Subcutaneous abdominal adipose tissue (tissue), 5 donors: ENCODE measurements at regions not wholly inside any gene's neighbourhood (a gene's known extent, or its start where the extent isn't known, plus 50 kb on each side); places are given as distances from the start of the nearest gene placed in this dataset.

Source experiments
- H3K27ac ChIP-seq: one replicate; pipeline ENCODE4 v1.7.0; 2013; ENCODE audit warnings: low read depth, mild to moderate bottlenecking, inconsistent platforms, low read length, moderate library complexity
- H3K27me3 ChIP-seq, 5 donors: one replicate each; pipeline ENCODE4 v1.7.0; 2013; ENCODE audit warnings: low read length in 5 of 5, inconsistent platforms in 1 of 5; ENCODE audit not compliant: control insufficient read depth in 5 of 5, insufficient read depth in 4 of 5
- H3K36me3 ChIP-seq, 5 donors: one replicate each; pipeline ENCODE4 v1.7.0; 2013; ENCODE audit warnings: low read length in 5 of 5; ENCODE audit not compliant: control insufficient read depth in 5 of 5, insufficient read depth in 5 of 5
- H3K4me1 ChIP-seq, 5 donors: one replicate each; pipeline ENCODE4 v1.7.0; 2013; ENCODE audit warnings: low read length in 5 of 5, mild to moderate bottlenecking in 3 of 5, moderate library complexity in 1 of 5; ENCODE audit not compliant: control insufficient read depth in 5 of 5, insufficient read depth in 5 of 5
- H3K4me3 ChIP-seq, 5 donors: one replicate each; pipeline ENCODE4 v1.7.0; 2013; ENCODE audit warnings: low read length in 5 of 5, low read depth in 1 of 5
- H3K9ac ChIP-seq, 5 donors: one replicate each; pipeline ENCODE4 v1.7.0; 2013; ENCODE audit warnings: low read length in 5 of 5, mild to moderate bottlenecking in 4 of 5, moderate library complexity in 3 of 5
- H3K9me3 ChIP-seq, 5 donors: one replicate each; pipeline ENCODE4 v1.7.0; 2013; ENCODE audit warnings: low read length in 5 of 5; ENCODE audit not compliant: control insufficient read depth in 5 of 5
- donor health status: healthy.
- donor health status: healthy.
- donor health status: healthy.
- donor health status: healthy.
- donor health status: healthy.

GRCh38 chr2:41963661-41964525, 83.9 kb upstream of the PKDCC start:
- Histone ChIP-seq H3K4me3 (no peak overlapping the region), H3K27me3 (peaks cover 0 to 2% (median 0%) of the 10 kb centered on the region in 5 donors), H3K4me1 (peaks cover 34 to 64% (median 59%) of the 10 kb centered on the region in 5 donors), H3K36me3 (no peaks in the 10 kb centered on the region), H3K9me3 (no peaks in the 10 kb centered on the region), H3K27ac (peak overlapping the region; percentile 99), H3K9ac (peak overlapping the region in 3 of 5 donors; percentile 62 to 94 (median 88))

GRCh38 chr2:41965173-41965908, 82.5 kb upstream of the PKDCC start:
- H3K4me3 ChIP-seq, result peak overlapping the region in 2 of 5 donors; percentile 19 to 23
- H3K36me3 ChIP-seq, result no peaks in the 10 kb centered on the region
- H3K9me3 ChIP-seq, result no peaks in the 10 kb centered on the region
- H3K27me3 ChIP-seq, result peaks cover 0 to 2% (median 0%) of the 10 kb centered on the region in 5 donors
- peaks cover 34 to 64% (median 59%) of the 10 kb centered on the region in 5 donors for H3K4me1 ChIP-seq
- H3K27ac ChIP-seq, result peak overlapping the region; percentile 99
- peak overlapping the region in 4 of 5 donors; percentile 50 to 88 (median 68) for H3K9ac ChIP-seq

- H3K27ac ChIP-seq, result peak overlapping the region; percentile 99
- H3K27me3 ChIP-seq, result peaks cover 0 to 2% (median 0%) of the 10 kb centered on the region in 5 donors
- no peaks in the 10 kb centered on the region for H3K9me3 ChIP-seq
These were observed 81.9 kb upstream of the PKDCC start for GRCh38 chr2:41965909-41966295.

GRCh38 chr2:41966431-41966893, 81.4 kb upstream of the PKDCC start:
- Histone ChIP-seq H3K9ac (peak overlapping the region in 4 of 5 donors; percentile 49 to 88 (median 74)), H3K27me3 (peaks cover 0 to 2% (median 0%) of the 10 kb centered on the region in 5 donors), H3K9me3 (no peaks in the 10 kb centered on the region), H3K36me3 (no peaks in the 10 kb centered on the region), H3K4me1 (peaks cover 34 to 64% (median 59%) of the 10 kb centered on the region in 5 donors), H3K4me3 (peak overlapping the region in 1 of 5 donors; percentile 19), H3K27ac (peak overlapping the region; percentile 99)

More at GRCh38 chr2:41965909-41966295, 81.9 kb upstream of the PKDCC start:
- H3K4me3 ChIP-seq, result peak overlapping the region in 2 of 5 donors; percentile 19 to 23
- H3K9ac ChIP-seq, result peak overlapping the region in 3 of 5 donors; percentile 53 to 88 (median 84)
- no peaks in the 10 kb centered on the region for H3K36me3 ChIP-seq
- H3K4me1 ChIP-seq, result peaks cover 34 to 64% (median 59%) of the 10 kb centered on the region in 5 donors

- Histone ChIP-seq H3K27me3 (peaks cover 0 to 2% (median 0%) of the 10 kb centered on the region in 5 donors), H3K4me1 (peaks cover 34 to 64% (median 59%) of the 10 kb centered on the region in 5 donors), H3K27ac (peak overlapping the region; percentile 99), H3K9ac (peak overlapping the region; percentile 39 to 84 (median 64)), H3K36me3 (no peaks in the 10 kb centered on the region), H3K9me3 (no peaks in the 10 kb centered on the region), H3K4me3 (no peak overlapping the region)
These were observed 80.9 kb upstream of the PKDCC start for GRCh38 chr2:41966920-41967319.

GRCh38 chr2:41967476-41968181, 80.2 kb upstream of the PKDCC start:
- H3K4me1 ChIP-seq, result peaks cover 34 to 59% (median 58%) of the 10 kb centered on the region in 5 donors
- H3K36me3 ChIP-seq, result no peaks in the 10 kb centered on the region
- H3K4me3 ChIP-seq, result no peak overlapping the region
- peak overlapping the region; percentile 99 for H3K27ac ChIP-seq
- H3K9me3 ChIP-seq, result no peaks in the 10 kb centered on the region
- peak overlapping the region; percentile 39 to 84 (median 64) for H3K9ac ChIP-seq
- H3K27me3 ChIP-seq, result peaks cover 0 to 2% (median 0%) of the 10 kb centered on the region in 5 donors

GRCh38 chr2:41968182-41968578, 79.6 kb upstream of the PKDCC start:
- peak overlapping the region in 1 of 5 donors; percentile 41 for H3K9ac ChIP-seq
- no peaks in the 10 kb centered on the region for H3K36me3 ChIP-seq
- H3K27ac ChIP-seq, result peak overlapping the region; percentile 99
- no peak overlapping the region for H3K4me3 ChIP-seq
- no peaks in the 10 kb centered on the region for H3K9me3 ChIP-seq
- peaks cover 32 to 53% (median 53%) of the 10 kb centered on the region in 5 donors for H3K4me1 ChIP-seq
- peaks cover 0 to 2% (median 0%) of the 10 kb centered on the region in 5 donors for H3K27me3 ChIP-seq

GRCh38 chr2:41970988-41971660, 76.7 kb upstream of the PKDCC start:
- no peak overlapping the region for H3K27ac ChIP-seq

GRCh38 chr2:41972179-41972578, 75.6 kb upstream of the PKDCC start:
- Histone ChIP-seq H3K4me1 (peaks cover 7 to 13% (median 13%) of the 10 kb centered on the region in 5 donors), H3K36me3 (no peaks in the 10 kb centered on the region), H3K9me3 (no peaks in the 10 kb centered on the region), H3K4me3 (no peak overlapping the region), H3K27me3 (no peaks in the 10 kb centered on the region), H3K9ac (no peak overlapping the region), H3K27ac (no peak overlapping the region)

More at GRCh38 chr2:41970988-41971660, 76.7 kb upstream of the PKDCC start:
- Histone ChIP-seq H3K4me3 (no peak overlapping the region), H3K36me3 (no peaks in the 10 kb centered on the region), H3K9ac (no peak overlapping the region), H3K9me3 (no peaks in the 10 kb centered on the region), H3K4me1 (peaks cover 13 to 24% (median 23%) of the 10 kb centered on the region in 5 donors), H3K27me3 (no peaks in the 10 kb centered on the region)
